HG03565 (cell line): ENCODE measurements at regions not wholly inside any gene's neighbourhood (a gene's known extent, or its start where the extent isn't known, plus 50 kb on each side); places are given as distances from the start of the nearest gene placed in this dataset.

Experiments
- ATAC-seq: cut with Tn5 transposase; IDR thresholded peaks from one replicate; pipeline ENCODE4 v1.9.1; 2021; ENCODE audit warnings: mild to moderate bottlenecking, moderate library complexity; ENCODE audit not compliant: unreplicated experiment

DNA sequence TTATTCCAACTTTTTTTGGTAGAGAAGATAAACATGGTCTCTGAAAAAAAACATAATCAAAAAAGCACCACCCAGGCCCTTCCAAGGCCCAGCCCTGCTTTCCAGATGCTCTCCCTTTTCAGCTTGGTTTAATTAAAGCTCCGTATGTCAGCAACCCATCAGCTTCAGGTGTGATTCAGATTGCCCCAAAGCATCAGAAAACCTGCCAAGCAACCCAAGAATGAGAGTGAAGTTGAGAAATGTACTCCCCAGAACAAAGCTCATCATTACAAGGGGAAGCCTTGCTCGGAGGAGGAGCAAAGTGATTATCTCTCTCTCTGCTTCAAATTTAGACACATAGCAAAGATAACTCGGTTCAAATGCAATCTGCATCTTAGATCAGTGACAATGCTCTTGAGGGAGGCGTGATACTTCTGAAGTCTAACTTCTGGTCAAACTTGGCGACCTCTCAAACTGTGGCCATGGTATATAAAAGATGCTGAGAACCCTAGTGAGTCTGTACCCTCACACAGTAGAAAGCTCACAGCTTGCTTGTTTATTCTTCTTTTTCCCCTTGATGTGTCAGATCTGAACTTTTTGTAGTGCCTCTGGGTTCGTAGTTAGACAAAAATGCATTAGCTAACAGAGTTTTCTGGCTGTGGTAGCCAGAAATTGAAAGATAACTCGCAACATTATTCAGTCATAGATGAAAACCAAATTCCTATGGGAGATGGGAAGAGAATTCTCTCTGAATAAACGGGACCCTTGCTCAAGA lies 63.3 kb upstream of the ZC3H11B start:
- no peak for ATAC-seq

DNA sequence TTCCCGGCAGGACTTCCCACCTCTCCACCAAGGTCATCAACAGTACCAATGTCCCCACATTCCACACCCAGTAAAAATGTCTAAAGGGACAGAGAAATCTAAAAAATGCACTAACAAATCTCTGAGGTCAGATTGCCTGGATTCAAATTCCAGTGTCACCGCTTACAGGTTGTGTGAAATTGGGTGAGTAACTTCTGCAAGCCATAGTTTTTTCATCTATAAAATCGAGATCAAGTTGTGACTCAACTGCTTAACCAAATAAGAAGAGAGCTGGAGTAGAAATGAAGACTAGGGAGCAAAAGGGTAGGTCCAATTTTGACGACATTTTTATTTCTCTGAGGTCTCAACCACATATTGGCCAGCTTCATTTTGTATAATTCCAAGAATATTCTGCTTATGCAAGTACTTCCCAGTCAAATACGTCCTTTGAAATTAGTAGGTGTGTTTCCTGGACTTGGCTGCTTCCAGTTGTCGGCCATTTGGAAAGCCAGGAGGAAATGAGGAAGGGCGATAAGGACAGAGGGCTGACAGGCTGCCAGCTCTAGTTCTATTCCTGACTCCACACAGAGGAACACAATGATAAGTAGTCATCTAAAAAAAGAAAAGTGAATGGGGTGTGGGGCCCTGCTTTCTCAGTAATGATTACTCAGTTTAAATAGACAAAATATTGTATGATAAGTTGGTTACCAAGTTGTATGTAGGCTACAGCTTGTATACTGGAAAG lies 57.7 kb upstream of the ZC3H11B start:
- no peak for ATAC-seq

DNA sequence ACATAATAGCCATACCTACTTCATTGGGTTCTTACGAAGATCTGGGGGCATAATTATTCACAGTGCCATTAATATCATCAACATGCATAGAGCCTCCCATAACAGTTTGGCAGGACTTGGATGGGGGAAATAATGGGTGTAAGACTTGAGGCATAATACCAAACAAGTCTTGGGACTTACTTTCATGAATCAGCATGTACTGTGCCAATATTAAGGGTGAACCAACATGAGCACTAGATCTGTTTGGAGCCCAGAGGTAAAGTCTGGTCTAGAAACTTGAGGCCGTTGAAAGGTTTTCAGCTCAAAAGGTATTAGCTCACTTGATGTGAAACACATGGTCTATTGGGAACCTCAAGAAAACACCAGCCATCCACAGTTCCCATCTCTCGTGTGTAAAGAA lies 56.7 kb upstream of the ZC3H11B start:
- ATAC-seq: no peak

DNA sequence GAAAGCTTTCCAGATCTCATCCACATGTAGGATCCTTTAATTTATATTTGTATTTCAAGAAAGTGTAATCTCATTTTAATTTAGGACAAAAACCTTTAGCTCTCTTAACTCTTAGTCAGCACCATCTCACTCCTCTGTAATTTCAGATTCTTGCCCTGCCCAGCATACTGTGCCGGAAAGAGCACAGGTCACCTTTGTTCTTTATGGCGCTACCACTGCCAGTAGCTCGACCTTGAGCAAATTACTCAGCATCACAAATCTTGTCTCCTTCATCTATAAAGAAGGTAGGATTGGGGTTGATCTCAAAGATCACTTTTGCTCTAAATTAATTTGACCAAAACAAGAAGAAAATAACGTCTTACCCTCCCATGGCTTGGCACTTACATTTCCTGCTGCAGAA lies 56.1 kb upstream of the ZC3H11B start:
- no peak for ATAC-seq

DNA sequence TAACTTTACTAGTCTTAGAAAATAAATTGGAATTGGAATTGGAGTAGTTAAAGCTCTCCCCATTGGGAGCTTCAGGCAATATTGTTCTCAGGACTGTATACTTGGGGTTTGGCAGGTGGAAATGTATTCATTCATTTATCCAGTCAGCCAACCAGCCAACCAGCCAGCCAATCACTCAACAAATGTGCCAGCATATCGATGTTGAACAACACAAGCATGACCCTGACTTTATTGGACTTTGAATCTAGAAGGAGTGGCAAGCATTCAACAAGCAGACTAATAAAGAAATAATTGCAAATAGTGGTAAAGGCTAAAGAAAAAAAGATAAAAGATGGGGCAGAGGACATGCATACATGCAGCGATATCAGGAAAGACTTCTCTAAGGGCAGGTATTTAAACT lies 55.5 kb upstream of the ZC3H11B start:
- ATAC-seq: no peak

DNA sequence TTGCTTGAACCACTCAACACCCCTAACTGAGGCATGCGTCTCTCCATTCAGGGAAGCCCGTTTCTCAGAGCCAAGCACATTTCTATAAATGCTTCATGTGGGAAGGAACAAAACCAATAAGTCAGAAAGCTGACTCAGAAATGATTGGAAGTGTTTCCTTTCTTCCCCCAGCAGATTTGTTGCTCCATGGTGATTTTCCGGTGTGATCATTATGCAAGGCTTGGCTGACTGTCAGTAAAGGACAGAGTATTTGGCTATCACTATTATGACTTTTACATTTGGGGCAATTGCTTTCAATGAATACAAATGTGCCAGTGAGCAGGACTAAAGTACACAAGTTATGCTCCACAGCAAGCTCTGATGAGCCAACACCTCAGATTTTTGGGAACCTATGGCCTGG lies 53.3 kb upstream of the ZC3H11B start:
- no peak for ATAC-seq

DNA sequence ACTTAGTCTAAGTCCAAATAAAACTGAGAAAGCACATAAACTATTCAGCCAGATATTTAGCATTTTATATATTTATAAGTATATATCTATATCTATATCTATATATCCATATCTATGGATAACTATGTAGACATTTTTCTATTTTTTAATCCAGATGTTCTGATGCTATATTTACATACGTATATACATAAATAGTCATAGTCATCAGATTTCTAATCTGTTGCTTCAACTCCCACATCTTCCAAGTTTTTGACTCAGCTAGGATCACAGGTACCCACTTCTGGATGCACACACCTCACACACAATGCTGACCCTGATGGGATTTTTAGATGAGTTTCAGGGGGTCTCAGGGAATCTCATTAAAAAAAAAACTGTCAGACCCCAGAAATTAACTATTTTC lies 52.2 kb upstream of the ZC3H11B start:
- ATAC-seq: no peak

DNA sequence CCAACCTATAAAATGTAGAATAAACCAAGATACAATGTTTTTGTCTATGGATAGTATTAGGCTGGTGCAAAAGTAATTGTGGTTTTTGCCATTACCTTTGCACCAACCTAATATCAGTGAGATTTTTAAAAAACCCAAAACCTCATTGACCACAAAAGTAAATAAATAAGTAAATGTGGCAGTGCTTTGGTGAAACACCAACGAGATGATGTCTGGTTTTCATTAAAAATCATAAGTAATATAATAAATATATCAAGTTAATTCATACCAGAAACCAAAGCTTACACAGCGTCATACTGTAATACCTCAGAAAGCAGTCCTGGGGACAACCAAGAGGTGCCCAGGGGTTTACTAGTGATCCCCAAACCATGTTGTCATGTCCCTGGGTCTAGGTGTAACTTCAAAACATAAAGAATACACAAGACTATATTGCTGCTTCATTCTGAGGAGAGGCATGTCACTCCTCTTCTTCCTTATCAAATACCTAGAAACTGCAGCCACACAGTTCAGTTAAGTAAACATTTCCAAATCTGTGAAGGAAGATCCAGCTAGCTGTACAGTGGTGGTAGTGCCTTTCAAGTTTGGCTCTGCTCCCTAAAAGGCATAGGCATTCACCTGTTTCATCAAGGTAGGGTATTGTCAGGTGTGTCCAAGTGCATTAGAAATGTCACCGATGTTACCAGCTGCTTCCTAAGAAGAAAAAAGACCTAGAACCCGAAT lies 51.6 kb upstream of the ZC3H11B start:
- ATAC-seq: no peak
